ENCODE measurements at regions not wholly inside any gene's neighbourhood (a gene's known extent, or its start where the extent isn't known, plus 50 kb on each side); places are given as distances from the start of the nearest gene placed in this dataset.

- TF ChIP-seq SRF (IDR thresholded peaks at IDR 0.05; ENCODE audit: low read depth, low read length) (no peak), FOSL1 (IDR thresholded peaks at IDR 0.05; ENCODE audit: insufficient read depth, low read depth, low read length) (no peak), MAFK (IDR thresholded peaks at IDR 0.05; ENCODE audit: low read depth, low read length) (no peak), CTBP2 (IDR thresholded peaks at IDR 0.05; ENCODE audit: borderline replicate concordance, insufficient read depth, insufficient read length, low read length) (no peak), CHD1 (IDR thresholded peaks at IDR 0.05; ENCODE audit: low read depth, low read length) (no peak), TEAD4 (IDR thresholded peaks at IDR 0.05; ENCODE audit: low read depth, low read length) (no peak), RBBP5 (IDR thresholded peaks at IDR 0.05; ENCODE audit: borderline replicate concordance, low read depth, low read length) (no peak)
- TF ChIP-seq, protein P1, sequence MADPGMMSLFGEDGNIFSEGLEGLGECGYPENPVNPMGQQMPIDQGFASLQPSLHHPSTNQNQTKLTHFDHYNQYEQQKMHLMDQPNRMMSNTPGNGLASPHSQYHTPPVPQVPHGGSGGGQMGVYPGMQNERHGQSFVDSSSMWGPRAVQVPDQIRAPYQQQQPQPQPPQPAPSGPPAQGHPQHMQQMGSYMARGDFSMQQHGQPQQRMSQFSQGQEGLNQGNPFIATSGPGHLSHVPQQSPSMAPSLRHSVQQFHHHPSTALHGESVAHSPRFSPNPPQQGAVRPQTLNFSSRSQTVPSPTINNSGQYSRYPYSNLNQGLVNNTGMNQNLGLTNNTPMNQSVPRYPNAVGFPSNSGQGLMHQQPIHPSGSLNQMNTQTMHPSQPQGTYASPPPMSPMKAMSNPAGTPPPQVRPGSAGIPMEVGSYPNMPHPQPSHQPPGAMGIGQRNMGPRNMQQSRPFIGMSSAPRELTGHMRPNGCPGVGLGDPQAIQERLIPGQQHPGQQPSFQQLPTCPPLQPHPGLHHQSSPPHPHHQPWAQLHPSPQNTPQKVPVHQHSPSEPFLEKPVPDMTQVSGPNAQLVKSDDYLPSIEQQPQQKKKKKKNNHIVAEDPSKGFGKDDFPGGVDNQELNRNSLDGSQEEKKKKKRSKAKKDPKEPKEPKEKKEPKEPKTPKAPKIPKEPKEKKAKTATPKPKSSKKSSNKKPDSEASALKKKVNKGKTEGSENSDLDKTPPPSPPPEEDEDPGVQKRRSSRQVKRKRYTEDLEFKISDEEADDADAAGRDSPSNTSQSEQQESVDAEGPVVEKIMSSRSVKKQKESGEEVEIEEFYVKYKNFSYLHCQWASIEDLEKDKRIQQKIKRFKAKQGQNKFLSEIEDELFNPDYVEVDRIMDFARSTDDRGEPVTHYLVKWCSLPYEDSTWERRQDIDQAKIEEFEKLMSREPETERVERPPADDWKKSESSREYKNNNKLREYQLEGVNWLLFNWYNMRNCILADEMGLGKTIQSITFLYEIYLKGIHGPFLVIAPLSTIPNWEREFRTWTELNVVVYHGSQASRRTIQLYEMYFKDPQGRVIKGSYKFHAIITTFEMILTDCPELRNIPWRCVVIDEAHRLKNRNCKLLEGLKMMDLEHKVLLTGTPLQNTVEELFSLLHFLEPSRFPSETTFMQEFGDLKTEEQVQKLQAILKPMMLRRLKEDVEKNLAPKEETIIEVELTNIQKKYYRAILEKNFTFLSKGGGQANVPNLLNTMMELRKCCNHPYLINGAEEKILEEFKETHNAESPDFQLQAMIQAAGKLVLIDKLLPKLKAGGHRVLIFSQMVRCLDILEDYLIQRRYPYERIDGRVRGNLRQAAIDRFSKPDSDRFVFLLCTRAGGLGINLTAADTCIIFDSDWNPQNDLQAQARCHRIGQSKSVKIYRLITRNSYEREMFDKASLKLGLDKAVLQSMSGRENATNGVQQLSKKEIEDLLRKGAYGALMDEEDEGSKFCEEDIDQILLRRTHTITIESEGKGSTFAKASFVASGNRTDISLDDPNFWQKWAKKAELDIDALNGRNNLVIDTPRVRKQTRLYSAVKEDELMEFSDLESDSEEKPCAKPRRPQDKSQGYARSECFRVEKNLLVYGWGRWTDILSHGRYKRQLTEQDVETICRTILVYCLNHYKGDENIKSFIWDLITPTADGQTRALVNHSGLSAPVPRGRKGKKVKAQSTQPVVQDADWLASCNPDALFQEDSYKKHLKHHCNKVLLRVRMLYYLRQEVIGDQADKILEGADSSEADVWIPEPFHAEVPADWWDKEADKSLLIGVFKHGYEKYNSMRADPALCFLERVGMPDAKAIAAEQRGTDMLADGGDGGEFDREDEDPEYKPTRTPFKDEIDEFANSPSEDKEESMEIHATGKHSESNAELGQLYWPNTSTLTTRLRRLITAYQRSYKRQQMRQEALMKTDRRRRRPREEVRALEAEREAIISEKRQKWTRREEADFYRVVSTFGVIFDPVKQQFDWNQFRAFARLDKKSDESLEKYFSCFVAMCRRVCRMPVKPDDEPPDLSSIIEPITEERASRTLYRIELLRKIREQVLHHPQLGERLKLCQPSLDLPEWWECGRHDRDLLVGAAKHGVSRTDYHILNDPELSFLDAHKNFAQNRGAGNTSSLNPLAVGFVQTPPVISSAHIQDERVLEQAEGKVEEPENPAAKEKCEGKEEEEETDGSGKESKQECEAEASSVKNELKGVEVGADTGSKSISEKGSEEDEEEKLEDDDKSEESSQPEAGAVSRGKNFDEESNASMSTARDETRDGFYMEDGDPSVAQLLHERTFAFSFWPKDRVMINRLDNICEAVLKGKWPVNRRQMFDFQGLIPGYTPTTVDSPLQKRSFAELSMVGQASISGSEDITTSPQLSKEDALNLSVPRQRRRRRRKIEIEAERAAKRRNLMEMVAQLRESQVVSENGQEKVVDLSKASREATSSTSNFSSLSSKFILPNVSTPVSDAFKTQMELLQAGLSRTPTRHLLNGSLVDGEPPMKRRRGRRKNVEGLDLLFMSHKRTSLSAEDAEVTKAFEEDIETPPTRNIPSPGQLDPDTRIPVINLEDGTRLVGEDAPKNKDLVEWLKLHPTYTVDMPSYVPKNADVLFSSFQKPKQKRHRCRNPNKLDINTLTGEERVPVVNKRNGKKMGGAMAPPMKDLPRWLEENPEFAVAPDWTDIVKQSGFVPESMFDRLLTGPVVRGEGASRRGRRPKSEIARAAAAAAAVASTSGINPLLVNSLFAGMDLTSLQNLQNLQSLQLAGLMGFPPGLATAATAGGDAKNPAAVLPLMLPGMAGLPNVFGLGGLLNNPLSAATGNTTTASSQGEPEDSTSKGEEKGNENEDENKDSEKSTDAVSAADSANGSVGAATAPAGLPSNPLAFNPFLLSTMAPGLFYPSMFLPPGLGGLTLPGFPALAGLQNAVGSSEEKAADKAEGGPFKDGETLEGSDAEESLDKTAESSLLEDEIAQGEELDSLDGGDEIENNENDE (IDR thresholded peaks at IDR 0.05; ENCODE audit: insufficient replicate concordance, low read length): no peak
Measured at GRCh38 chr2:242001853-242002252, 132.3 kb downstream of the RTP5 start (continued).

All from H1 (cell line).